Ishikawa (cell line): ENCODE measurements at regions not wholly inside any gene's neighbourhood (a gene's known extent, or its start where the extent isn't known, plus 50 kb on each side); places are given as distances from the start of the nearest gene placed in this dataset.

Experiments used
- CEBPB ChIP-seq: IDR thresholded peaks from 2 replicates; pipeline ENCODE4 v1.6.1; 2012
- CREB1 ChIP-seq: IDR thresholded peaks from 2 replicates; pipeline ENCODE4 v1.6.1; 2012; ENCODE audit warnings: low read depth
- EGR1 ChIP-seq: IDR thresholded peaks from 2 replicates; pipeline ENCODE4 v1.6.1; 2012
- EP300 ChIP-seq: IDR thresholded peaks from 2 replicates; pipeline ENCODE4 v1.6.1; 2012; ENCODE audit warnings: borderline replicate concordance
- FOXM1 ChIP-seq: IDR thresholded peaks from 2 replicates; pipeline ENCODE4 v1.6.1; 2012; ENCODE audit warnings: low read depth, borderline replicate concordance
- NFIC ChIP-seq: IDR thresholded peaks from 2 replicates; pipeline ENCODE4 v1.6.1; 2012
- RAD21 ChIP-seq: IDR thresholded peaks from 2 replicates; pipeline ENCODE4 v1.6.1; 2012; ENCODE audit warnings: low read depth
- TAF1 ChIP-seq: IDR thresholded peaks from 2 replicates; pipeline ENCODE4 v1.6.1; 2012; ENCODE audit warnings: low read depth, mild to moderate bottlenecking
- TCF12 ChIP-seq: IDR thresholded peaks from 2 replicates; pipeline ENCODE4 v1.6.1; 2012; ENCODE audit warnings: low read depth
- TEAD4 ChIP-seq: IDR thresholded peaks from 2 replicates; pipeline ENCODE4 v1.6.1; 2012
- YY1 ChIP-seq: IDR thresholded peaks from 2 replicates; pipeline ENCODE4 v1.6.1; 2012; ENCODE audit warnings: low read depth
- ZBTB7A ChIP-seq: IDR thresholded peaks from 2 replicates; pipeline ENCODE4 v1.6.1; 2012; ENCODE audit warnings: low read depth
- TF ChIP-seq, protein P1 (sequence below): IDR thresholded peaks from 2 replicates; pipeline ENCODE4 v1.6.1; 2012
- TF ChIP-seq, protein P2 (sequence below): IDR thresholded peaks from 2 replicates; pipeline ENCODE4 v1.6.1; 2012
- TF ChIP-seq, protein P3 (sequence below): IDR thresholded peaks from 2 replicates; pipeline ENCODE4 v1.6.1; 2012; ENCODE audit warnings: low read depth, mild to moderate bottlenecking

DNA sequence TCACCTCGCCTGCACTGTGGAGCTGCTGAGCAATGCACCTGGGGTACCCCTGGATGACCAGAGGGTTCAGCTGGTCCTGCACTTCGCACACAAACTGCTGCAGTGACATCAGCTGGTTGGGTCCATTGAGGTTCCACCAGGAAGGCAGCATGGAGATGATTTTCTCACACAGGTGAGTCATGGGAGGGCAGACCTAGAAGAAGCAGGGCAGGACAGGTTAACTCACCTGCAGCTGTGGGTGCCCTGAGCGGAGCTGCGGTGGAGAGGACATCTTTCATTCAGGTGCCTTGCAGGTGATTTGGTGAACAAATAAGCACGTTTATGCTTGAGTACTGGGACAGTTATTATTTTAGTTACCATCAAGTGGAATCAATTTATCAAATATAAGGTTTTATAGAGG, 73.6 kb downstream of the CTSL start:
- TF ChIP-seq CEBPB (no peak), TEAD4 (no peak), RAD21 (no peak), NFIC (no peak), EGR1 (no peak), TAF1 (no peak), YY1 (no peak), CREB1 (no peak), ZBTB7A (no peak), FOXM1 (no peak), EP300 (no peak), TCF12 (no peak)
- TF ChIP-seq, protein P1, sequence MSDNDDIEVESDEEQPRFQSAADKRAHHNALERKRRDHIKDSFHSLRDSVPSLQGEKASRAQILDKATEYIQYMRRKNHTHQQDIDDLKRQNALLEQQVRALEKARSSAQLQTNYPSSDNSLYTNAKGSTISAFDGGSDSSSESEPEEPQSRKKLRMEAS = no peak
- TF ChIP-seq, protein P2, sequence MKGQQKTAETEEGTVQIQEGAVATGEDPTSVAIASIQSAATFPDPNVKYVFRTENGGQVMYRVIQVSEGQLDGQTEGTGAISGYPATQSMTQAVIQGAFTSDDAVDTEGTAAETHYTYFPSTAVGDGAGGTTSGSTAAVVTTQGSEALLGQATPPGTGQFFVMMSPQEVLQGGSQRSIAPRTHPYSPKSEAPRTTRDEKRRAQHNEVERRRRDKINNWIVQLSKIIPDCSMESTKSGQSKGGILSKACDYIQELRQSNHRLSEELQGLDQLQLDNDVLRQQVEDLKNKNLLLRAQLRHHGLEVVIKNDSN = no peak
- TF ChIP-seq, protein P3, sequence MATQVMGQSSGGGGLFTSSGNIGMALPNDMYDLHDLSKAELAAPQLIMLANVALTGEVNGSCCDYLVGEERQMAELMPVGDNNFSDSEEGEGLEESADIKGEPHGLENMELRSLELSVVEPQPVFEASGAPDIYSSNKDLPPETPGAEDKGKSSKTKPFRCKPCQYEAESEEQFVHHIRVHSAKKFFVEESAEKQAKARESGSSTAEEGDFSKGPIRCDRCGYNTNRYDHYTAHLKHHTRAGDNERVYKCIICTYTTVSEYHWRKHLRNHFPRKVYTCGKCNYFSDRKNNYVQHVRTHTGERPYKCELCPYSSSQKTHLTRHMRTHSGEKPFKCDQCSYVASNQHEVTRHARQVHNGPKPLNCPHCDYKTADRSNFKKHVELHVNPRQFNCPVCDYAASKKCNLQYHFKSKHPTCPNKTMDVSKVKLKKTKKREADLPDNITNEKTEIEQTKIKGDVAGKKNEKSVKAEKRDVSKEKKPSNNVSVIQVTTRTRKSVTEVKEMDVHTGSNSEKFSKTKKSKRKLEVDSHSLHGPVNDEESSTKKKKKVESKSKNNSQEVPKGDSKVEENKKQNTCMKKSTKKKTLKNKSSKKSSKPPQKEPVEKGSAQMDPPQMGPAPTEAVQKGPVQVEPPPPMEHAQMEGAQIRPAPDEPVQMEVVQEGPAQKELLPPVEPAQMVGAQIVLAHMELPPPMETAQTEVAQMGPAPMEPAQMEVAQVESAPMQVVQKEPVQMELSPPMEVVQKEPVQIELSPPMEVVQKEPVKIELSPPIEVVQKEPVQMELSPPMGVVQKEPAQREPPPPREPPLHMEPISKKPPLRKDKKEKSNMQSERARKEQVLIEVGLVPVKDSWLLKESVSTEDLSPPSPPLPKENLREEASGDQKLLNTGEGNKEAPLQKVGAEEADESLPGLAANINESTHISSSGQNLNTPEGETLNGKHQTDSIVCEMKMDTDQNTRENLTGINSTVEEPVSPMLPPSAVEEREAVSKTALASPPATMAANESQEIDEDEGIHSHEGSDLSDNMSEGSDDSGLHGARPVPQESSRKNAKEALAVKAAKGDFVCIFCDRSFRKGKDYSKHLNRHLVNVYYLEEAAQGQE = no peak

DNA sequence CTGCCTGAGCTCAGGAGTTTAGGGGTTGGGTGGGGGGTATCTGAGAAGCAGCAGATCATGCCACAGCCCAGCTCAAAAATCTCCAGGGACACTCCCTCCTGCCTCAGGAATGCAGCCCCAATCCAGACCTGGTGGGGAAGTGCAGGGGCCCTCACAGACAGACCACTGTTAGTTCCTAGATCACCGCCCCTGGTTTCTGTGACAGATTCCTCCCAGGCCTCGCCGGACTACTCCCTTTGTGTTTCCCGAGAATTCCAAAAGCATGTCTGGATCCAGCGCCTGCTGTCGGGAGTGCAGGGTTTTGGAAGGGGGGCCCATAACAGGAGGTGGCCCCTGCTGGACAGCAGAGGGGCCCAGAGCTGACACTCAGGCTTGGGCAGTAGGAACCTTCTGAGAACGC, 74.5 kb downstream of the CTSL start:
- TF ChIP-seq TCF12 (no peak), YY1 (no peak)
- TF ChIP-seq, protein P1 = no peak

DNA sequence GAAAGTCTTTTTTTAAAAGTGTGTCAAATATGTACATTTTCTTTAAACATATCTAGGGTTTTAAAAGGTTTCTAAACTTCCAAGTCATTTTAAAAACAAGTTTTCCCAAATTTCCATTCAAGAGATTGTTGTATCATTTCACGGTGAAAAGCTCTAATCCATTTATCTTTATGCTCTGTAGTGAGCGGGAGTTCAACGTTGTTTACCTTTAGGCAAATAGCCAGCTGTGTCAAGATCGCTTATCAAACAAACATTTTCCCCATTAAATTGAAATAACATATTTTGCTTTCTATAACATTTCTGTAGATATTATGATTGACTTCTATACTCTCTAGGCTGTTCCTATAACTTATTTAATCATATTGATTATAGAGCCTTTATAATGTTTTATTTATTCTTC, 75.1 kb downstream of the CTSL start:
- TF ChIP-seq, protein P1 = no peak
- TF ChIP-seq EGR1 = no peak
- no peak for TF ChIP-seq TCF12
- TF ChIP-seq ZBTB7A = no peak
- TF ChIP-seq EP300 = no peak
- no peak for TF ChIP-seq FOXM1
- TF ChIP-seq YY1 = no peak
- TF ChIP-seq, protein P2 = no peak
- TF ChIP-seq TAF1 = no peak
- TF ChIP-seq NFIC = no peak
- no peak for TF ChIP-seq RAD21
- TF ChIP-seq CEBPB = no peak
- no peak for TF ChIP-seq TEAD4
- no peak for TF ChIP-seq CREB1
- TF ChIP-seq, protein P3 = no peak

DNA sequence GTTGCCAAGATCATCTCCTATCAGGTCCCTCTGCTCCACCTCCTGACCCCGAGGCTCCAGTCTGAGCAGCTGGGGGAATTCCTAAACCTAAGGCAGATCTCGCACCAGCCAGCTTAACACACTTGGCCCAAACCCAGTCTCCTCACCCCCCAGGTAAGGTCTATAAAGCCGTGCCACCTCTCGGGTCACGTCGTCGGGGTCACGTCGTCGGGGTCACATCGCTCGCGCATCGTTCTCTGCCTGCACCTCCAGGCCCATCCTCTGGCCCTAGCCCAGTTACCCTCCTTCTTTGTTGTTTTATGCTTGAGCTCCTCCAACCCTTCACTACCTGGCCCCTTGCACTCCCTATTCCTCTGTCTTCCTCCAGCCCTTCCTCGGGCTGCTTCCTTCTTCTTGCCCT, 77.2 kb downstream of the CTSL start:
- TF ChIP-seq CEBPB (no peak), EP300 (no peak), CREB1 (no peak), NFIC (no peak), TCF12 (no peak), EGR1 (no peak)
- TF ChIP-seq, protein P1 = no peak

DNA sequence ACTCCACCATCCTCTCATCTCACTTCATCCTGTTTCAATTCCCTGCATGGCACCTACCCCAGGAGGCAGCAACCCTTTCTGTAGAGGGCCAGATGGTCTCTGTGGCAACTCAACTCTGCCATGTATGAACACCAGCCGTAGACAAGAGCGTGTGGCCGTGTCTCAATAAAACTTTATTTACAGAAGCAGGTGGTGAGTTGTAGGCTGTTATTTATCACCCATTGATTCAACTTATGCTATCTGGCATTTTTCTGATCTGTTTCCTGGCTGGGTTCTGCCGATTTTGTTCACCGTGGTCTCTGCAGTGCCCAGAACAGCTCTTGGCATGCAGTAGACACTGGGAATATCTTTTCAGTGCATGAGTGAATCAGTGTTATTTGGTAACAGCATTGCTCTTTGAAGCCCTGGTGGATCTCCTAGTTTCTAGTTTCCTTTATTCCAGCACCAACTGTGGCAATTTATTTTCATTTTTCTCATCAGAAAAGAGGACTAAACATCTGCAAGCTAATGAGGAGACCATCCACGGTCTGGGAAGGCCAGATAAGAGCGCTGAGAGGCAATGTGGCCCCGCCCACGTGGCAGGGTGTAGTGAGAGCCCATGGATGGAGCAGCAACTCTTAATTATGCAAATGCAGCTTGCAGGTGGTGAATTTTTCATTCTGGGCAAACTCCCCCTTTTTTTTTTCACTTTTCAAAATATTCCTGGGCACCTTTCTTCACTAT, 77.9 kb downstream of the CTSL start:
- TF ChIP-seq CREB1 (no peak), TCF12 (no peak), EGR1 (no peak), TAF1 (no peak), EP300 (no peak), CEBPB (no peak), ZBTB7A (no peak), YY1 (no peak), NFIC (no peak), TEAD4 (no peak), RAD21 (no peak), FOXM1 (no peak)
- TF ChIP-seq, protein P1 = no peak
- TF ChIP-seq, protein P3 = no peak
- TF ChIP-seq, protein P2 = no peak
